Vagina (tissue), 2 donors: ENCODE measurements at regions not wholly inside any gene's neighbourhood (a gene's known extent, or its start where the extent isn't known, plus 50 kb on each side); places are given as distances from the start of the nearest gene placed in this dataset.

ENCODE experiments used
- CTCF ChIP-seq, 3 experiments: fragments of 450-650 bp in 2 of 3; fragments of 200-600 bp in 1 of 3; sonication (generic) in 1 of 3; IDR thresholded peaks; one replicate each; pipeline ENCODE4 v1.5.1; 2017 to 2019; ENCODE audit warnings: antibody characterized with exemption in 3 of 3, mild to moderate bottlenecking in 2 of 3, moderate library complexity in 2 of 3
- POLR2A ChIP-seq, 2 donors: fragments of 450-650 bp; IDR thresholded peaks; one replicate each; pipeline ENCODE4 v1.6.1; 2017; ENCODE audit warnings: antibody characterized with exemption in 2 of 2, mild to moderate bottlenecking in 2 of 2, moderate library complexity in 2 of 2
- POLR2AphosphoS5 ChIP-seq, 2 donors: sonication (generic); formaldehyde crosslinking; IDR thresholded peaks; one replicate each; pipeline ENCODE4 v1.9.0; 2017; ENCODE audit warnings: antibody characterized with exemption in 2 of 2, mild to moderate bottlenecking in 2 of 2, low read depth in 1 of 2; ENCODE audit not compliant: insufficient read depth in 1 of 2

GRCh38 chr2:107582487-107582886, 244.2 kb upstream of the RGPD4 start:
- TF ChIP-seq CTCF (IDR thresholded peaks at IDR 0.05) (no peak), POLR2A (IDR thresholded peaks at IDR 0.05) (no peak), POLR2AphosphoS5 (IDR thresholded peaks at IDR 0.05; ENCODE audit: insufficient read depth in 1 of 2, low read depth in 1 of 2) (no peak)
